NCI-H82 treated with DMSO at 0.1 percent for 48 hours (cell line): ENCODE measurements at regions not wholly inside any gene's neighbourhood (a gene's known extent, or its start where the extent isn't known, plus 50 kb on each side); places are given as distances from the start of the nearest gene placed in this dataset.
A peak's percentile ranks its signal among the peaks of the same experiment; 100 is the strongest.

Source experiments
- DNase-seq: peaks from one replicate; lab custom pipeline; 2025; ENCODE audit not compliant: unreplicated experiment; lab: John Stamatoyannopoulos, UW

DNA sequence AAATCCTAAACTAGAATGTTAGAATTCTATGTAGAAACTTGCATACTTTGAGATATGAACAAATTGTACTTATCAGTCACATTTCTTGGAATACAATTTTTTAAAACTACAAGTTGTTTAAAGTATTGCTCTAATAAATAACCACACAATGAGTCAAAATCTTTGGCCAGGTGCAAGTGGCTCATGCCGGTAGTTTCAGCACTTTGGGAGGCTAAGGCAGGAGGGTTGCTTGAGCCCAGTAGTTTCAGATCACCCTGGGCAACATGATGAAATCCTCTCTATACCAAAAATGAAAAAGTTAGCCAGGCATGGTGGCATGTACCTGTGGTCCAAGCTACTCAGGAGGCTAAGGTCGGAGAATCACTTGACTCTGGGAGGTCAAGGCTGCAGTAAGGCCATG is 257.8 kb downstream of the COX7C start:
- DNase-seq = no peak

DNA sequence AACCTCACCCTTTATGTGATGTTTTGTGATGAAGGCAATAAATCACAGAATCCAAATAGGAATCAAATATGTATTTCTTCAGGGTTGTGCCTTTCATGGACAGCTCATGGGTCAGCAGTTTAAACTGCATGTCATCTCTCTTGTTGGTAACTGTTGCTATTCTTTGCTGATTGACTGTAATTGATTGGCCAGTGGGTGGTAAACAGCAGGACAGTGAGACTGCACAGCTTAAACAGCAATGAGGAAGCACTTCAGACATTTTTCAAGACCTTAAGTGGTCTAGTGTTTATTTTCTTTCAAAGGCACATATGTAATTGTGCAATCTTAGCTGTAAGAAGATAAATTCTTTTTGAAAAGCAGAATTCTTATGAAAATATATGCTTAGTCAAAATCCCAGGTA is 260.5 kb downstream of the COX7C start:
- no peak for DNase-seq

DNA sequence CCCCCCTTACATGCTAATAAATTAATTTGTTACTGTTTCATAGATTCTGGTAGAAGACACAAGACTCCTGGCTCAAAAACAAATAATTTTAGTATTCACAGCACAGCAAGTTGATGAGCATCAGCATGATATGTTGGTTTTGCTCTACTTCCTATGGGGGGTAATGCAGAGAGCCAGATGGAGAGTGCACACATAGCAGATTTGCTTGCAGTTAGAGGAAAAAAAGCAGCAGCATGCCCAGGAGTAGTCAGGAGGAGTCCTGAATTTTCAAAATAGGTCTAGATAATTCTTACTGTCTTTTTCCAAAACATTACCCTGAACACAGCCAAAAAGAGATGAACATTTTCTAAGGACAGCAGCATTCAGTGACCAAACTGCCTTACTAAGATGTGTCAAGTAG is 261.3 kb downstream of the COX7C start:
- DNase-seq = no peak

DNA sequence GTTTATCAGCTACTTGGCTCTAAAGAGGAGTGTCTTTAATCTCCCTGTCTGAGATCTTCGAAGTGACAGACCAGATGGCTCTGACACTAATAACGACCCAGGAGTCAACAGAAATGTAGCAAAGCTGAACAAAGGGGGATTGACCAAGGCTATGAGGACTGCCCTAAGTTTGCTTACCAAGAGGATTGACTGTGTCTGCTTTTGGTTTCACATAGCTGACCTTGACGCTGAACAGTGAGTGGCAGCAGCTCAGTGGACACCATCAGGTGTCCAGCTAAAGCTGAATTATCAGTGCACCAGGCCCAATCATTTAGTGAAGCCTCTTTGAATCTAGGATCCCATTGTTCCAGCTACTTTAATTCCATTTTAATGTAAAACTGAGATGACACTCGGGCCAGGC is 262.6 kb downstream of the COX7C start:
- peak; percentile 40 for DNase-seq

DNA sequence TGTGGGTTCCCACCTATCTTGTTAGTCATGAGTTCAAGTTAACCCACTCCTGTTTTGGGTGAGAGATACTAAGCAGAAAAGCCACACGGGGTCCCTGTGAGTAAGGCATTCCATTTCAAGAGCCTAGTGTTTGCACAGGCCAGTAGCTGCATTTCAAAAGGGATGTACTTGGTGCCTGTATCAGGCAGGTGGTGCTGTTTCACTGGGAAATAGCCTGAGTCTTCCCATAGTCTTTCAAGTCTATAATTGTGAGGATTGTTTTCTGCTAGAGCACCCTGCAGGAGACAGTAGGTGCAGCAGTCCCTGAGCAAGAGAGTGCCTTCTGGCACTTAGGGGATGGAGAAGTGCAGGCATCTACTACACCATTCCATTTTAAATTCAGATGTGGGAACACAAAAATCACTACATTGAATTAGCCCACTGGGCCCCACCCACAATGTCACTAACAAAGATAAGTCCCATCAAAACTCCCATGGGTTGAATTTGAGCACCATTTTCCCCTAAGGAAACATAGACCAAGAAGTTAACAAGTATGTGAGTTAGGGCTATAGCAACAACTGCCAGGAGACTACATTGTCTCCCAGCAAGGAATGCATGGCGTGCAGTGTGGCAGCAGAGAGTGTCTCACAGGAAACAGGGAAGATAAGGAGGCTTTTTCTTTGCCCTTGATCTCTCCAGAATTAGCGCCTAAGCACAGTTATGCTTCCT is 263.2 kb downstream of the COX7C start:
- peak; percentile 75 for DNase-seq

DNA sequence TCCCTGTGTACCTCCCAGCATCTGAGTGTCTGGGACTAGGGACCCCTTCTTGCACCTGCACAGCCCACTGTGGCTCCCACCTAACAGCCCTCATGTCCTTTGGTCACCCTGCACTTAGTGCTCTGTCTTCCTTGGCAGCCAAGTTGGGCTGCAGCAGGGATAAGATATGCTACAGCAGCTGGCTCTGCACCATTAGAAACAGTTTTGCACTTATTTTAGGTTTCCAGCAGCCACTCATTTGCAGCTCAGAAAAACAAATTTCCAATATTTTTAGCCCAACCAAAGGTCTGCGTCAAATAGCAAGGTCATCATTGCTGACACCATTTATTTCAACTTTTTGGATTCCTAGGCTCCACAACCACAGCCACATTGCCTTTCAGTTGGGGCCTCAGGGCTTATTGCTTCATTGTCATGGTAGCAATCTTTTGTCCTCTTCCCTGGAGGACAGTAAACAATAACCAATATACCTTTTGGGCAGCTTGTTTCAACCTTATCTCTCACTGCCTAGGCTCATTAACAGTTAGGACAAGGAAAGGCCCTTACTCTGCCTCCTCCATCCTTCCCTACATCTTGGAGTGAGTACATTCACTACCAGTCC is 263.9 kb downstream of the COX7C start:
- DNase-seq = no peak

DNA sequence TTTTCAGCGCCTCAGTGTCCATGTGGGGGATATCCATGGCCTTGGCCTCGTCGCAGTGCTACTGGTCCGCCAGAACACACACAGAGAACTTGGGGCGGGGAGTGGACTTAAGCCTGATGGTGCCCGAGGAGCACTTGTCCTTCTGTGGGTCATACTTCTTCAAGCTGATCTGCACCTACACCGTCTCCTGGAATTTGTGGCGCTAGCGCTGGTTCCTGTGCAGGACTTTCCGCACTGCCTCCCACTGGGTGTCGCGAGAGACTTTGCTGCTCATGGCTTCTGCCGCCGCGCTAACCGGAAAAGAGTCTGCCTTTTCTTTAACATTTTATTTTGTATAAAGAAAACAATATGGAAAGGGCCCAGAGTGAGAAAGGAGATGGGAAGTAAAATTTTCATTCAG is 266.9 kb downstream of the COX7C start:
- DNase-seq = no peak

DNA sequence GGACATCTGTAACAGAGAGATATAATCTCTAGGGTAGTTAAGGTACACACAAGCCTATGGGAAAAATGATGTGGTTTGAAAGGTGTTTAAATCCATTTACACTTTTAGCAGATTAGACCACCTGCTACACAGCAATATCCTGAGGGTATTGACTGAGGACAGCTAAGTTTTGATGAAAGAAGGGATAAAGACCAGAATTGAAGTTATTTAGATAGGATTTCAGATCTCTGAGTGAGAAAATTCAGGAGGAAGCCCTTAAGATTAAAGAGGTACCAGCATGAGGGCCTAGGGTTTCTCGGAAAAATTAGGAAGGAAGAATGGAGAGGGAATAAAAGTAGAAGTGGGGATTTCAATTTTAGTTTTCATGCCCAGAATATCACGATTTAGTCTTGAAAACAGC is 267.3 kb downstream of the COX7C start:
- DNase-seq = no peak

DNA sequence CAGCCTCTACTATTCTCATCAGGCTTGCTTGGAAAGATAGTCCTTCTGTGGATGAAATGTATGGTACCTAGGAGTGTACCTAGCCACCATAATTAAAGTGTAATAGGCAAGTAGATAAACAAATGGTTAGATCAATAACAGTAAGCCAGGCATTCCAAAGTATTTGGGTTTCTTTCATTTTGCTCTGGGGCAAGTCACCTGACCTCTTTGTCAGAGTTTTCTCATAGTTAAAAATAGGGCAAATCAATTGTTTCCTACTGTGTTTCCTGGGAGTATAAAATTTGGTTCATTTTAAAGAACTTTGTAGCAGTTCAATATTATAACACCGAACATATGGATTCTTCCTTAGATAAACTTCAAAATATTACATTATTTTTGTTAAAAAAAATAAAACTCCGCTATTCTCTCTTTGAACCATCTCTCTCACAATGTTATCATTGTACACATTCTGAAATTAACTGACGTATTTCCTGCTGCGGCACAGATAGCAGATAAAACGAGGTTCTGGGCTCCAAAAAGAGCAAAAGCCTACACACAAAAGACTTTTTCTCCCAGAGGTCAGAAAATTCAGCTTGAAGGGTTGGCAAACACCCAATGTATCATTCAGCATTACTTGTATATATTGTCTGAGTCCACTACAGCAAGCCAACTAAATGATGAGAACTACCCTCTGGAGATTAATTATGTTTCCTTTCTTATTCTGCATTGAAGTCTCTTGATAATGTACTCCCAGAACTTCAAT is 267.9 kb downstream of the COX7C start:
- DNase-seq = no peak

DNA sequence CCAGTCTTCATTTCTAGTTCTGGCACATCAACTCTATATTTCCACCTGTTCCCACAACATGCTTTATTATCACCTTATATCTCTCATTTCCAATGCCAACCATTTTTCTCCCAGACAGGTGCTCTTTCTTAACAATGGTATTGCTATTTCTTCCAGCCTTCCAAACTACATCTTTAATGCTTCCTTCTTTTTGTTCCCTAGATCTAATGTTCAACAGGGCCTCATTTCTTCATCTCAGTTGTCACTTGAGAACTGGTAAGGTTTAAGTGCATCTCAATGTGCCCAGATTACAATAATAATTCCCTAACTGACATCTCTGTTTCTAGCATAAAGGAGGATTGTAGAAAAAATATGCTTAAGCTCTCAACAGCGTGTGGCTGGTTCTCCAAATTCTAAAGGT is 272.6 kb downstream of the COX7C start:
- no peak for DNase-seq

DNA sequence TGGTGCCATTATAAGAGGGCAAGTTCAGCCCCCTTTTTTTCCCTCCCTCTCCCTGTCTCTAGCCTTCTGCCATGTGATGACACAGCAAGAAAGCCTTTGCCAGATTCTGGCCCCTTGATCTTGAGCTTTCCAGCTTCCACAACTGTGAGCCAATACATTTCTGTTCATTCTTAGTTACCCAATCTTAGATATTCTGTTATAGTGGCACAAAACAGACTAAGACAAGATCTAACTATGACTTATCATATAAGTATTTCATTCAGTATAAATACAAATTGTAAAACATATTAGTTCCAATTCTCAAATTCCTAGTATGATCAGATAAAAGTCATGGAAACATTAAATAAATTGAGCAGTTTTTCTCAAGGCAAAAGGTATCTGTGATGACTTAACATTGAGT is 276.3 kb downstream of the COX7C start:
- no peak for DNase-seq

DNA sequence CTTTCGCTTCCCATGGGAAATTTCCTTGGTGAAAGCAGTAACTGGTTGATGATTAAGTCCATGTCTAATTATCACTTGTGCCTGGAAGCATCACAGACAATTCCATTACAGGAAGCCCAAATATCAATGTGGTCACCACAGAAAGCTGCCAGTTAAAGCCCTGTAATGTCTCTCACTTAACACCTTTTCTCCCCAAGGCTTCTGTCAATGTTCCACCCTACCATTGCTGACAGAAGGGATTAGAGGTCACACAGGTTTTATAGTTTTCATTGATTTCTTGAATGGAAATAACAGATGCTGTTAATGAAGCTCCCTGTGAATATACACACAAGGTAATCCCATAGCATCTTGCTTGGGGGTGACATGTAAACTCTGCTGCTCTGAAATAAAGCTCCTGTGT is 279.2 kb downstream of the COX7C start:
- no peak for DNase-seq

DNA sequence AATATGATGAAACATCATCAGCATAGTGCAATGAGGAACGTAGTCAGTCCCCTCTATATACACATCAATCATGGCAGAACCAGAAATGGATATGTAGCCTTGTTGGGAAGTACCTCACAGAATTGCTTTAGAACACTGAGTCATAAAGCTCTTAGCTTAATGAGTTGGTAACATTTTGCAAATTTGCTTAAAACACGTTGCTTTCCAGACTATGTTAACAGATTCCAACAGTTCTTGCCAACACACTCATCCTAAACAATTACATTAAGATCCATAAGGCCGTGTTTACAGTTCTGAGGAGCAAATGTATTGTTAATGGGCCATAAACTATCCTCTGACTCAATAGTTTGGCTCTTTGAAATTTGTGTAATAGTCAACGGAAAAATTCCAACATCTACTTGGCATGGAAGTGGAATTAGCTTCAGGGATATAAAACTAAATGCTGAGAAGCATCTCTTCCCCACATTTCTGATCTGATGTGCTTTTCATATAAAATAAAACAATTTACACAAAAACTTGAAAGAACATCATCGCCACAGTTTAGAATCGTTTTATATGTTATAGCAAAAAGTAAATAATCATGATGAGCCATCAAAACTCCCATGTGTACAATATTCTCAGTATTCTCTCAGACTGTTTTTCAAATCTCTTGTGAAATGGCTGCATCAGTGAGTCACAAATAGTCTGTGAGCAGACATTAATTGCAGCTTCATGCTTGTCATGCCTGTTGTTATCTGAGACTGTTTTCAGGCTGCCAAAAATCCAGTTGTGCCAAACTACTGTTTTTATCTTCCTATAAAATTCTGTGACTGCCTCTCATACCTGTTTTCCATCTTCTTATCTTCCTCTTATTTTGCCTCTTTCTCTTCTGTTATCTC is 291.9 kb downstream of the COX7C start:
- no peak for DNase-seq

DNA sequence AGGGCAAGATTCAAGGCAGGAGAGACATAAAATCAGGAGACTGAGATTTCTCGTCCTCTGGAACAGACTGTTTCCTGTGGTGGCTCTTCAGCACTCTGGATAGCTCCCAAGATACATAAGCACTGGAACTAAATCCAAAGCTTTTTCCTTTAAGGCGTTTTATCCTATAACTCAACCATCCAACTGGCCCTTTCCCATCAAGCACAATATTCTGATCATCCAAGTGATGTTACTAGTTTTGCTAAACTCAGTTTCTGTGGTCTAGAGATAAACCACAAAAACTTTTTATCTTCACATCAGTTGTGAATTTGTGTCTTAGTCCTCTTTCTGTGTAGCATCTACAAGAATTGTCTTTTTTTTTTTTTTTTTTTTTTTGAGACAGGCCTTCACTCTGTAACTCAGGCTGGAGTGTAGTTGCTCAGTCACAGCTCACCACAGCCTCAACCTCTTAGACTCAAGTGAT is 299.4 kb downstream of the COX7C start:
- no peak for DNase-seq

DNA sequence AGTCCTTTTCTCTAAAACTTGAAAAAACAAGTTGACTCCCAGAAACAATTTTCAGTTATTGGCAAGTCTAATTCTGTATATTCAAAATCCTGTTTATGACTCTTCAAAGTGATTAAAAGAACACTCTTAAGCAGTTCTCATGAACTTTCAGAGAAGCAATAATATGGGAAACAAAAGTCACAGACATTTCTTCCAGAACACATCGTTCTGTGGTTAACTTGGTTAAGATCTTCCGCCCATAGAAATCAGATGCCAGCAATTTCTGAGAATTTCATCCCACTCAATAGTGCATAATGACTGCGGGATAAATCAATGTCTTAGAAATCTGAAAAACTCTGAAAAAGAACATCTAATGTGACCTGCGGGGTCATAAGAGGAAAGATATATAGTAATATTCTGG is 300.5 kb downstream of the COX7C start:
- DNase-seq = no peak

DNA sequence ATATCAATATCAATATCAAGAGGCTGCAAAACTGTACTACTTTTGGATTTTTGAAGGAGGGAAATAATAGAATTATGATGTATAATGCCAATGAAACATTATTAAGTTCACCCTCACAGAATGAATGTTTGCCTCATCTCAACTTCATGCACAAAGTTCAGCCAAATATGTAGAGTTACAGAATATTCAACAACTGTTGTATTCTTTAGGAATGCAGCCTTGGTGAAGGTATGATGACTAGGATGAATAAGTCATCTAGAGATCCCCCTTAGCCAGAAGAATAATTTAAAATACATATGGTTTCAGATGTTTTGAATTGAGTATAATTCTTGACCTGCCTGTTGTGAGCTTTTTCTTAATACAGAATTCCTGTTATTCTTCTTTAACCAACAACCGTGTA is 308.3 kb downstream of the COX7C start:
- no peak for DNase-seq

DNA sequence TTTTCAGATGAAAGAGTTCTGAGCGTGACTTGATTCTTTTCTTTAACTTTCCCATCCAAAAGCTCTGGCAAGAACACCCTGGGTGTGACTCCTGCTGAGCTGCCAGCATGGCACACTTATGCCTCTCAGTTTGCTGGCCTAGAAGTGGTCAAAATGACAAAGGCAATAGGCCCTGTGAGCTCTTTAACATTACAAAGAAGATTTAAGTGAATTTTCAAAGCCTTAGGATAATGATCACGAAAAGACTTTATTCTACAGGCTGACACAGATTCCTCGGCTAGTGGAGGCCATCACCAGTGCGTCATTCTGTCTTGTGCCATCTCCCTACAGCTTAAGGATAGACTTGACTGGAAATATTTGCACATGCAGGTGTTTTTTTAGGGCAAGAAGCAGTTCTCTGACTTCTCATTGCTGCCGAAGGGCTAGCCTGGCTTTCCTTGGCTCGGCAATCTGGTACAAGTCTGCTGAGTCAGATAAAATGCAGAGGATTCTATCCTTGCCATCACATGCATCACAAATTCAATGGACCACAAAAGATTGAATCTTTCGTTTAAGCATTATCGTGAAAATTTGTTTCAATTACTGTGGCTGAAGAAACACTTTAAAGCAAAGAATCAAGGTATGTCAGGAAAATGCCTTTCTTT is 311.5 kb downstream of the COX7C start:
- no peak for DNase-seq

DNA sequence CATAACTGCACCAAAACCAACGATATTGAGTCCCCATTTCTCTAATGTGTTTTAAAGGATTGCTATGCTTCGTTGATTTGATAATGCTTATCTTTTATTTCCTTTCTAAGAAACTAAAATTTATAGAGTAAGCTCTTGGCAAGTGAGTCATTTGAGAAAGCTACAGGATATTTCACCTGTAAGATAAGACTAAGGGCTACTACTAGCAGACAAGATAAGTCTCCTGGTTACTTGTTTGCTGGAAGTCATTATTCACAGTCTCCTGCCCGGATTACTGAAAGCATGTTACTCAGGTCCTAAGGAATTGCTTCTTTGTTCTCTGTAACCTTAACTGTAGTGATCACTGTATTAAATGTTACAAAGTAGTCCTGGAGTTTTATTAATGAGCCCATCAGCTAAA is 315.9 kb upstream of the RASA1 start:
- DNase-seq = no peak

DNA sequence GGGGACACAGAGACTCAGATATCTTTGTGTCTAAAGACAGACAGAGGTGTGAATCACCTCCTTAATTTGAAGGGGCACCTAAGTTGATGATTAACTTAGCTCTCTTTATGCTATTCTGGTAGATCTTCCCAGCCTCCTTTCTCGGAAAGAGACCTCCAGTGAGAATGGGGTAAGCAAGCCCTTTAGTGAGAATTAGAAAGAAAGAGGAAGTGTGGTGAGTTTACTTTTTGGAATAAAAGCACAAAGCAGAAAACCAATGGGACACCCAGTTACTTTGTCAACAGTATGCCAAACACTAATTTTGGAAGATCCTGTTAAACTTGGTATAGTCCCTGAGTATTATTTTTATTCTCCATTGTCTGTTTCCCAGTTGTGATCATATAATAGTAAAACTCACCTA is 302.8 kb upstream of the RASA1 start:
- DNase-seq = no peak

DNA sequence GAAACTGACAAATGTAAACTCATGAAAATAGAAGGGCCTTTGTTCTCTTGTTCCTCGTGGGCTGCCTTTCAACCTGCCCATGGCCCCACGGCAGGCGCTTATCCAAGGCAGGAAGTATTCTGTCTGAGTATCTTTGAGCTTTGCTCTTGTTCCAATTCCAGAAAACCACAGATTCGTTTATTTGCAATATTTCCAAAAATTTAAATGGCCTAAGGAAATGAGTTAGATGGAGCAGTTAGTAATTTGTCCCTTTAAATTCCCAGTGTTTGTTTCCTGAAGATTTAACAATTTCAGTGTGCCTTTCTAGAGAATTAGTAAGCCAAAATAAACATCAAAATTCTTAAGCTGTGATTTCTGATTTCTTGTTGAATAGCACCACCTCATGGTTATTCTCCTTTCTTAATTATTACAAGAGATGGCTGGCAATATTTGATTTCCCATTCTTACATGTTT is 299.4 kb upstream of the RASA1 start:
- DNase-seq = no peak

DNA sequence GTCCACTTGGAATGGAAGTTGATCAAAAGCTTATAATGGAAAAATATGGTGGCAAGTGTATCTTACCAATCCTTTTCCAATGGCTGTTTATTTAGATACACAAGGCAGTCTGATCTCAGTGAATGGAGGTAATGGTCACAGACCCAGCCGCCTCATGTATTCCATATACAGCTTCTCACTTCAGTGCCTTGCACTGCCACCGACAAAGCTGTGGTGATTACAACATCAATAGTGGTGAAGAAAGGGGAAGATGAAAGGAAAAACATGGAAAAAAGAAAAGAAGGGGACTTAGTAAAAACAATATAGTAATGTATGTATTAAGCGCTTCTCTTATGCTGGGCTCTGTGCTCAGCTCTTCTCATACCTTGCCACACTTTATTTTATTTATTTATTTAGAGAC is 297.3 kb upstream of the RASA1 start:
- DNase-seq = no peak
